ENCODE measurements at regions not wholly inside any gene's neighbourhood (a gene's known extent, or its start where the extent isn't known, plus 50 kb on each side); places are given as distances from the start of the nearest gene placed in this dataset.

DNA sequence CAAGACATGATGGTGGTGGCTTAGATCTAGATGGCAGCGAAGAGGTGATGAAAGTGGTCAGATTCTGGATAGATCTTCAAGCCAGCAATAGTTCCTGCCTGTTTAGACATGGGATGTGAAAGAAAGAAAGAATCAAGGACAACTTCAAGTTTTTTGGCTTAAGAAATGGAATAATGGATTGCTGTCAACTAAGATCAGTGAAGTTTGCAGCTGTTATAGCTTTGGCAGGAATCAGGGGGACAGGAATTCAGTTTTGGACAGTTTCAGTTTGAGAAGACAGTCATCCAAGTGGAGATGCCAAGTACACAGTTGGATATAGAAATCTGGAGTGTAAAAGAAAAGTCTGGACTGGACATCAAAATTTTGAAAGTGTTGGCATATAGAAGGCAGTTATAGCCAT, 283.7 kb upstream of the PKDCC start:
- intact Hi-C loops (cut with DNase I) = no loop called here
- 75 to 95% methylated on average over 1 of the region's 1 CpG for WGBS, 2 donors

GRCh38 chr2:41764919-41765318, 282.9 kb upstream of the PKDCC start:
- TF ChIP-seq POLR2A (IDR thresholded peaks at IDR 0.05) = no peak
- TF ChIP-seq, protein P1, sequence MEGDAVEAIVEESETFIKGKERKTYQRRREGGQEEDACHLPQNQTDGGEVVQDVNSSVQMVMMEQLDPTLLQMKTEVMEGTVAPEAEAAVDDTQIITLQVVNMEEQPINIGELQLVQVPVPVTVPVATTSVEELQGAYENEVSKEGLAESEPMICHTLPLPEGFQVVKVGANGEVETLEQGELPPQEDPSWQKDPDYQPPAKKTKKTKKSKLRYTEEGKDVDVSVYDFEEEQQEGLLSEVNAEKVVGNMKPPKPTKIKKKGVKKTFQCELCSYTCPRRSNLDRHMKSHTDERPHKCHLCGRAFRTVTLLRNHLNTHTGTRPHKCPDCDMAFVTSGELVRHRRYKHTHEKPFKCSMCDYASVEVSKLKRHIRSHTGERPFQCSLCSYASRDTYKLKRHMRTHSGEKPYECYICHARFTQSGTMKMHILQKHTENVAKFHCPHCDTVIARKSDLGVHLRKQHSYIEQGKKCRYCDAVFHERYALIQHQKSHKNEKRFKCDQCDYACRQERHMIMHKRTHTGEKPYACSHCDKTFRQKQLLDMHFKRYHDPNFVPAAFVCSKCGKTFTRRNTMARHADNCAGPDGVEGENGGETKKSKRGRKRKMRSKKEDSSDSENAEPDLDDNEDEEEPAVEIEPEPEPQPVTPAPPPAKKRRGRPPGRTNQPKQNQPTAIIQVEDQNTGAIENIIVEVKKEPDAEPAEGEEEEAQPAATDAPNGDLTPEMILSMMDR (IDR thresholded peaks at IDR 0.05) = no peak
- DNase-seq = no peak
- WGBS, 2 donors = 86 to 87% methylated on average over 2 of the region's 2 CpGs

More for the DNA sequence above, 283.7 kb upstream of the PKDCC start:
- Histone ChIP-seq H3K4me3 (replicated peaks in 1 of 3) (no peak overlapping the region), H3K36me3 (no peaks in the 10 kb centered on the region), H3K9me3 (no peaks in the 10 kb centered on the region), H3K4me1 (peaks cover 0 to 3% of the 10 kb centered on the region in 2 donors), H3K27ac (no peak overlapping the region), H3K27me3 (no peaks in the 10 kb centered on the region)
- TF ChIP-seq, protein P1 (IDR thresholded peaks at IDR 0.05) = no peak
- TF ChIP-seq POLR2A (IDR thresholded peaks at IDR 0.05) = no peak
- no peak for DNase-seq

DNA sequence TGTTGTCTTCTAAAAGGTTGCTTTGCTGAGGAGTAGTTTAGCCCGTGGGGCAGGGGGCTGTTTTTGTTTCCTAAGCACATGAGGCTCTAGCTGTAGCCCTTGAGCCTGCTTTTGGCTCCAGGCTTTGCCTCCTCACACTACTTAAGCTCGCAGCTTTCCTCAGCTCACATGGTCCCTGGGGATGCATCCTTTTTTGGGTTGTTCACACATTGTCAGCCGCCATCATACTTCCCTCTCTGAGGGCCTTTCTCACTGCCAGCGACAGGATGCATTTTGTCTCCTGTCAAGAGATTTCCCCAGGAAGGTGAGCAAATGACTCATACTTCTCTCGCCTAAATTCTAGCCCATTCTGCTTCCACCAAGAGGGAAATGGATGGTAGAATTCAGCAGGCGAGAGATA, 279.5 kb upstream of the PKDCC start:
- no peak for TF ChIP-seq POLR2A (IDR thresholded peaks at IDR 0.05)
- TF ChIP-seq, protein P1 (IDR thresholded peaks at IDR 0.05) = no peak
- intact Hi-C loops (cut with DNase I) = no loop called here
- WGBS, 2 donors = 56 to 66% methylated on average over 6 of the region's 6 CpGs

More at GRCh38 chr2:41764919-41765318, 282.9 kb upstream of the PKDCC start:
- Histone ChIP-seq H3K36me3 (no peaks in the 10 kb centered on the region), H3K4me1 (peaks cover 0 to 3% of the 10 kb centered on the region in 2 donors), H3K27ac (no peak overlapping the region), H3K27me3 (no peaks in the 10 kb centered on the region), H3K4me3 (replicated peaks in 1 of 3) (no peak overlapping the region), H3K9me3 (no peaks in the 10 kb centered on the region)
- intact Hi-C loops (cut with DNase I) = no loop called here

GRCh38 chr2:41771710-41772109, 276.1 kb upstream of the PKDCC start:
- H3K27ac ChIP-seq = no peak overlapping the region
- no peak overlapping the region for H3K4me3 ChIP-seq (replicated peaks in 1 of 3)
- no peaks in the 10 kb centered on the region for H3K4me1 ChIP-seq
- H3K36me3 ChIP-seq = no peaks in the 10 kb centered on the region
- no peak for DNase-seq
- intact Hi-C loops (cut with DNase I) = loop anchor here (10.0 kb wide), 1 partner anchor 357 kb away; no protein-coding TSS in a partner anchor
- H3K9me3 ChIP-seq = no peaks in the 10 kb centered on the region
- H3K27me3 ChIP-seq = no peaks in the 10 kb centered on the region
- 83 to 100% methylated on average over 1 of the region's 1 CpG for WGBS, 2 donors
- no peak for TF ChIP-seq POLR2A (IDR thresholded peaks at IDR 0.05)
- TF ChIP-seq, protein P1 (IDR thresholded peaks at IDR 0.05) = no peak

More for the DNA sequence above, 279.5 kb upstream of the PKDCC start:
- no peaks in the 10 kb centered on the region for H3K27me3 ChIP-seq
- H3K27ac ChIP-seq = no peak overlapping the region
- no peak for DNase-seq
- H3K4me3 ChIP-seq (replicated peaks in 1 of 3) = no peak overlapping the region
- H3K9me3 ChIP-seq = no peaks in the 10 kb centered on the region
- no peaks in the 10 kb centered on the region for H3K36me3 ChIP-seq
- H3K4me1 ChIP-seq = peaks cover 0 to under 1% of the 10 kb centered on the region in 2 donors

DNA sequence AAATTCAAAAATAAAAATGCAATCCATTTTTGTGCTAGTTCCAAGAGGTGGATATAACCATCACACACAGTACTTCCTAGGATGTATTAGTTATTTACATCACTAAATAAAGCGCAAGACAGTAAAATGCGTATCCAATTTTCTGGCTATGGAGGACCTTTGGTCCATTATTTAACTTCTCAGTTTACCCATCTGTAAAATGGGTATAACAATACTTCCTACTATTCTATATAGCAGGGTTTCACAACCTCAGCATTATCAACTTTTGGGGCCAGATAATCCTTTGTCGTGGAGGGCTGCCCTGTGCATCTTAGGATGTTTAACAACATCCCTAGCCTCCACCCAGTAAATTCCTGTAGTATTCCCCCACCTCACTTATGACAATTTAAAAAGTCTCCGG, 275.1 kb upstream of the PKDCC start:
- Histone ChIP-seq H3K4me1 (no peaks in the 10 kb centered on the region), H3K27me3 (no peaks in the 10 kb centered on the region), H3K9me3 (no peaks in the 10 kb centered on the region), H3K36me3 (no peaks in the 10 kb centered on the region), H3K27ac (no peak overlapping the region), H3K4me3 (replicated peaks in 1 of 3) (no peak overlapping the region)
- DNase-seq = no peak
- intact Hi-C loops (cut with DNase I) = loop anchor here (10.0 kb wide), 1 partner anchor 358 kb away; no protein-coding TSS in a partner anchor
- 94 to 95% methylated on average over 4 of the region's 4 CpGs for WGBS, 2 donors
- TF ChIP-seq, protein P1 (IDR thresholded peaks at IDR 0.05) = no peak
- TF ChIP-seq POLR2A (IDR thresholded peaks at IDR 0.05) = no peak

All from thyroid gland (tissue), 4 donors.